ENCODE measurements at regions not wholly inside any gene's neighbourhood (a gene's known extent, or its start where the extent isn't known, plus 50 kb on each side); places are given as distances from the start of the nearest gene placed in this dataset.

DNA sequence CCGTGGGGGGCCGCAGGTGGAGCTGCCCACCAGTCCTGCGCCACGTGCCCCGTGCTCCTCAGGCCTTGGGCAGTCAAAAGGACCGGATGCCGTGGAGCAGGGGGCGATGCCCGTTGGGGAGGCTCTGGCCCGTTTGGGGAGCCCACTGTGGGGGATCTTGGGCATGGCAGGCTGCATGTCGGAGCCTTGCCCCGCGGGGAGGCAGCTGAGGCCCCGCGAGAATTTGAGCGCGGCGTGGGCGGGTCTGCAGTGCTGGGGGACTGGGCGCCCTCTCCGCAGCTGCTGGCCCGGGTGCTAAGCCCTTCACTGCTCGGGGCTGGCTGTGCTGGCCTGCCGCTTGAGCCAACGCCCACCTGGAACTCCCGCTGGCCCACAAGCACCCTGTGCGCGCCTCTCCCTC lies 445.6 kb upstream of the EDIL3 start (continued):
- no peak for TF ChIP-seq SAP30 (IDR thresholded peaks at IDR 0.05; ENCODE audit: insufficient read depth, insufficient replicate concordance, low read length)
- TF ChIP-seq CREB1 (IDR thresholded peaks at IDR 0.05), result no peak
- no peak for TF ChIP-seq SIRT6 (IDR thresholded peaks at IDR 0.05; ENCODE audit: low read length)
- TF ChIP-seq KDM5A (IDR thresholded peaks at IDR 0.05; ENCODE audit: low read length), result no peak
- TF ChIP-seq YY1 (IDR thresholded peaks at IDR 0.05; ENCODE audit: low read depth, low read length), result no peak
- TF ChIP-seq FOSL1 (IDR thresholded peaks at IDR 0.05; ENCODE audit: insufficient read depth, low read depth, low read length), result no peak
- TF ChIP-seq GTF2F1 (IDR thresholded peaks at IDR 0.05; ENCODE audit: borderline replicate concordance, low read depth, low read length), result no peak

All from H1 (cell line).